ENCODE measurements at regions not wholly inside any gene's neighbourhood (a gene's known extent, or its start where the extent isn't known, plus 50 kb on each side); places are given as distances from the start of the nearest gene placed in this dataset.

- TF ChIP-seq POLR2A (IDR thresholded peaks at IDR 0.05; ENCODE audit: low read depth) (no peak), EP300 (IDR thresholded peaks at IDR 0.05) (no peak)
Measured at GRCh38 chr7:54878339-54878738, 119.3 kb upstream of the SEC61G start.
